ENCODE measurements at regions not wholly inside any gene's neighbourhood (a gene's known extent, or its start where the extent isn't known, plus 50 kb on each side); places are given as distances from the start of the nearest gene placed in this dataset.
"Not testable (repeated sequence)": the region's sequence is repeated elsewhere in the genome, so short reads cannot be mapped to it uniquely, and the experiment has no call there.

- DNase-seq (ENCODE audit: low read depth in 2 of 2) = no peak
These were observed 1190.7 kb downstream of the FSCB start for GRCh38 chr14:43316427-43316826.

GRCh38 chr14:43313719-43314118, 1193.4 kb downstream of the FSCB start:
- no peak for DNase-seq (ENCODE audit: low read depth in 2 of 2)

- DNase-seq (ENCODE audit: low read depth in 2 of 2) = no peak
These were observed 1198.5 kb downstream of the FSCB start for GRCh38 chr14:43308421-43309110.

GRCh38 chr14:43307836-43308235, 1199.2 kb downstream of the FSCB start:
- no peak for DNase-seq (ENCODE audit: low read depth in 2 of 2)

- DNase-seq (ENCODE audit: low read depth in 2 of 2) = no peak
These were observed 1201.0 kb downstream of the FSCB start for GRCh38 chr14:43306053-43306452.

- no peak for DNase-seq (ENCODE audit: low read depth in 2 of 2)
These were observed 1209.3 kb downstream of the FSCB start for GRCh38 chr14:43297794-43298193.

- not testable (repeated sequence) for DNase-seq (ENCODE audit: low read depth in 2 of 2)
These were observed 1211.0 kb downstream of the FSCB start for GRCh38 chr14:43296061-43296460.

GRCh38 chr14:43285575-43285974, 1221.5 kb downstream of the FSCB start:
- no peak for DNase-seq (ENCODE audit: low read depth in 2 of 2)

- DNase-seq (ENCODE audit: low read depth in 2 of 2) = no peak
These were observed 1247.0 kb downstream of the FSCB start for GRCh38 chr14:43260056-43260455.

GRCh38 chr14:43258396-43258795, 1248.7 kb downstream of the FSCB start:
- no peak for DNase-seq (ENCODE audit: low read depth in 2 of 2)

GRCh38 chr14:43256996-43257395, 1250.1 kb downstream of the FSCB start:
- DNase-seq (ENCODE audit: low read depth in 2 of 2) = not testable (repeated sequence)

GRCh38 chr14:43252866-43253265, 1254.2 kb downstream of the FSCB start:
- DNase-seq (ENCODE audit: low read depth in 2 of 2) = no peak

- no peak for DNase-seq (ENCODE audit: low read depth in 2 of 2)
These were observed 1257.5 kb downstream of the FSCB start for GRCh38 chr14:43249591-43249990.

GRCh38 chr14:43249116-43249515, 1258.0 kb downstream of the FSCB start:
- DNase-seq (ENCODE audit: low read depth in 2 of 2) = no peak

GRCh38 chr14:43247877-43248276, 1259.2 kb downstream of the FSCB start:
- DNase-seq (ENCODE audit: low read depth in 2 of 2) = no peak

- no peak for DNase-seq (ENCODE audit: low read depth in 2 of 2)
These were observed 1262.9 kb downstream of the FSCB start for GRCh38 chr14:43244142-43244625.

- DNase-seq (ENCODE audit: low read depth in 2 of 2) = no peak
These were observed 1263.9 kb downstream of the FSCB start for GRCh38 chr14:43243168-43243567.

GRCh38 chr14:43232261-43232660, 1274.8 kb downstream of the FSCB start:
- DNase-seq (ENCODE audit: low read depth in 2 of 2) = no peak

GRCh38 chr14:43215524-43215923, 1291.6 kb downstream of the FSCB start:
- DNase-seq (ENCODE audit: low read depth in 2 of 2) = no peak

GRCh38 chr14:43207189-43207588, 1299.9 kb downstream of the FSCB start:
- DNase-seq (ENCODE audit: low read depth in 2 of 2) = no peak

- DNase-seq (ENCODE audit: low read depth in 2 of 2) = no peak
These were observed 1302.3 kb downstream of the FSCB start for GRCh38 chr14:43204816-43205215.

GRCh38 chr14:43200519-43200918, 1306.6 kb downstream of the FSCB start:
- no peak for DNase-seq (ENCODE audit: low read depth in 2 of 2)

GRCh38 chr14:43198465-43198864, 1308.6 kb downstream of the FSCB start:
- no peak for DNase-seq (ENCODE audit: low read depth in 2 of 2)

GRCh38 chr14:43184540-43184939, 1322.5 kb downstream of the FSCB start:
- DNase-seq (ENCODE audit: low read depth in 2 of 2) = no peak

Data from dermis microvascular lymphatic vessel endothelial cell (primary cell).